GM12874 (cell line): ENCODE measurements at regions not wholly inside any gene's neighbourhood (a gene's known extent, or its start where the extent isn't known, plus 50 kb on each side); places are given as distances from the start of the nearest gene placed in this dataset.

Experiments used
- TF ChIP-seq, protein P1 (sequence below): IDR thresholded peaks from 2 replicates; pipeline ENCODE4 v1.5.1; 2011; ENCODE audit warnings: low read depth, mild to moderate bottlenecking, control low read depth, low read length, moderate library complexity; ENCODE audit not compliant: insufficient read depth

DNA sequence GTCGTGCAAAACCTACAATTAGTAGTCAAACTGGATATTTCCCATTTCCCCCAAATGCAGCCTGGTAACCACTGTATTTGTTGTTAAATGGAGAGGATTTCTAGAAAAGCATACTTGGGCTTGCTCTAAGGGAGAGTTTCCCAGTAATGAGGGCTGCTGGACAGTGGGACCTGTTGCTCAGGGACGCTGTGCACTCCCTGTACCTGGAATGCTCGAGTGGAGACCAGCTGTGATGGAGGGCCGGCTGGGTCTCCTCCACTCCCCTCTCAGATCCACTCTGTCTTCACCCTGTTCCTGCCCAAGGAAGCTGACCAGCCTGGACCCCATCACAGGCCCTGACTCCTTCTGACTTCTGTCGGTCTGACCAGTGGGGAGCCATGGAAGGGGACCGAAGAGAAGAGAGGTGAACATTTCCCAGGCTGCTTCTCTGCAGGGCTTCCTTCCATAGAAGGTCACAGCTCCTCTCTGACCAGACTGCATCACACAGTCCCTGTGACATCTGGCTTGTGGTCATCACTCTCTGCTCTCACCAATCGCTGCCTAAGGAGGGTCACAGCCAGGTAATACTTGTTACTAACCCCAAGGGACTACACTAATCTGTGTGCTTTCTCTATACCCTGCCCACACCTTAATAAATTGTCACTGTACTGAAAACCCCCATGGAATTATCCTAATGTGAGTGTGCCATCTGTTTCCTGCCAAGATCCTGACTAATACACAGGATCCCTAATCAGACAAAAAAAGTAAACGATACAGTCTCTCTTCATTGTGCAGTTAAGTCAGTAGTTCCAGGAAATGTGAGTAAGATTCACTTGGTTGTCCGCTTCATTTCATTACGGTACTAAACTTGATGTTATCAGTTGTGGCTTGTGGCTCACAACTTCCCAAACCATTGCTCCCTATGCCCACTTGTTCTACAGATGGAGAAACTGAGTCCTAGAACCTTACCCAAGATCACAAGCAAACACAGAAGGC, 102.4 kb downstream of the CCT6B start:
- TF ChIP-seq, protein P1, sequence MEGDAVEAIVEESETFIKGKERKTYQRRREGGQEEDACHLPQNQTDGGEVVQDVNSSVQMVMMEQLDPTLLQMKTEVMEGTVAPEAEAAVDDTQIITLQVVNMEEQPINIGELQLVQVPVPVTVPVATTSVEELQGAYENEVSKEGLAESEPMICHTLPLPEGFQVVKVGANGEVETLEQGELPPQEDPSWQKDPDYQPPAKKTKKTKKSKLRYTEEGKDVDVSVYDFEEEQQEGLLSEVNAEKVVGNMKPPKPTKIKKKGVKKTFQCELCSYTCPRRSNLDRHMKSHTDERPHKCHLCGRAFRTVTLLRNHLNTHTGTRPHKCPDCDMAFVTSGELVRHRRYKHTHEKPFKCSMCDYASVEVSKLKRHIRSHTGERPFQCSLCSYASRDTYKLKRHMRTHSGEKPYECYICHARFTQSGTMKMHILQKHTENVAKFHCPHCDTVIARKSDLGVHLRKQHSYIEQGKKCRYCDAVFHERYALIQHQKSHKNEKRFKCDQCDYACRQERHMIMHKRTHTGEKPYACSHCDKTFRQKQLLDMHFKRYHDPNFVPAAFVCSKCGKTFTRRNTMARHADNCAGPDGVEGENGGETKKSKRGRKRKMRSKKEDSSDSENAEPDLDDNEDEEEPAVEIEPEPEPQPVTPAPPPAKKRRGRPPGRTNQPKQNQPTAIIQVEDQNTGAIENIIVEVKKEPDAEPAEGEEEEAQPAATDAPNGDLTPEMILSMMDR, result no peak

DNA sequence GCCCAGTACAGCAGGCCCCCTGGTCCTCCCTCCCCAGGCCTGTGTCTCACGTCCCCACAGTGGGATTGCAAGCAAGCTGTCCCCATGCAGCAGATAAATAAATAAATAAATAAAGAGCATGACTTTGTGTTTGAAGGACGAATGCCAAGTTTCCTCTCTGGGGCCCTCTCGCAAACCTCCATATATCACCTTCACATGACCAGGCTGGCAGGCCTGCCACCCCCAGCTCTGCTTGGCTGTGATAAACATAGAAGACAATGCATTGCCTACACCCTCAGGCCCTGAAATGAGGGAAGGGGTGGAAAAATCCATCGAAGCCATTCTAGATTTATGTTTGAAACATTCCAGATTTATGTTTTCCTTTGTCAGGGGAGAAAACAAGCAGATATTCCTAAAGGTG, 107.3 kb downstream of the CCT6B start:
- TF ChIP-seq, protein P1, result no peak

DNA sequence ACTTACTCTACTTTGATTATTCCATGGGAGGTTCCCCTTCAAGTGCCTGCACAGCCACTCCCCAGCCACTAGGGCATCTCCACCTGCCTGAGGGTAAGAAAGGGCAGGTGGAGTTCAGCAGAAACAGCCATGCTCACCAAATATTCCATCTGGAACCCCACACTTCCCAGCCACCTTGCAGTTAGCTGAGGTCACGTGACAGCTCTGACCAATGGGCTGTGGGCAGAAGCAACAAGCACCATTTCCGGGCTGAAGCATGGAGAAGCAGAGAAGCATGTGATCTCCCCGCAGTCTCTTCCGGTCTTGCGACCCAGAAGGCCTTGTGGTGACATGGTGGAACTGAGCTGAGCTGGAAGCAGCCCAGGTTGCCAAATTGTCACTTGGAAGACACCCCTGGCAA, 108.6 kb downstream of the CCT6B start:
- TF ChIP-seq, protein P1, result peak; percentile 27; the same call in 1 of the 2 replicates

DNA sequence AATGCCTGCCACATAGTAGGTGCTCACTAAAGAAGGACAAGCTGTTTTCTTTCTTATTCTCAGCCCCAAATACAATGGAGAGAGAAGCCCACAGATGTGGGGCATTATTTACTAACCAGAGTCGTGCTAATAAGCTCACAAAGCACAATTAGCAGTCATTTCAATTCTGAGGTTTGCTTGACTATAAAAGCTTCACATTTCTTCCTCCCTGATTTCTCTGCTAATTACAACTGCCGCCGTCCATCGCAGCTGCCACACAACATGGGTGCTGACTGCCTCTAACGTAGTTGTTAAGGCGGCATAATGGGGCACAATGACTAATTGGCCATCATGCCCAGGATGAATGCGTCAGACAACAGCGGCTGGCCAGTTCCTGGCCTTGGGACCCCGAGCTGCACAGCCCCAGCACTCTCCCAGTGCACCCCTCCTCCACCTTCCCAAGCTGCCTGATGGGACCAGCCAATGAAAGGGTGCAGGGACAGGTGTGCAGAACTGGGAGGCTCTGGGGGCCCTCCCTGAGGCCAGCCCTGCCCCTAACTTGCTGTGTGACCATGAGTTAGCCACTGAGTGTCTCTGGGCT, 109.2 kb downstream of the CCT6B start:
- TF ChIP-seq, protein P1, result no peak

DNA sequence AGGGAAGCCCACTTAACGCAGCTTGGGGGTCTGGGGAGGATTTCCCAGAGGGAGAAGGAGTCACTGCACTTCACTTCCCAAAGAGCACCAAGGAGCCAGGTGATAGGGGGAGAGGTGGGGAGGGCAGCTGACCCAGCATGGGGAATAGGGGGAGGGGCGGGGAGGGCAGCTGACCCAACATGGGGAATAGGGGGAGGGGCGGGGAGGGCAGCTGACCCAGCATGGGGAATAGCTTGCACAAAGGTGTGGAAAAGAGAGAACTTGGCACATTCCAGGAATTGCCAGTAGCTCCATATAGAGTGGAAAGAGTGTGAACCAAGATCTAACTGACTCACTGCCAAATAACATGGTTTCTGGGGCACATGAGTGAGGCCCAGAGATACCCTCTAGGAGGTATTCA, 110.3 kb downstream of the CCT6B start:
- TF ChIP-seq, protein P1, result no peak

DNA sequence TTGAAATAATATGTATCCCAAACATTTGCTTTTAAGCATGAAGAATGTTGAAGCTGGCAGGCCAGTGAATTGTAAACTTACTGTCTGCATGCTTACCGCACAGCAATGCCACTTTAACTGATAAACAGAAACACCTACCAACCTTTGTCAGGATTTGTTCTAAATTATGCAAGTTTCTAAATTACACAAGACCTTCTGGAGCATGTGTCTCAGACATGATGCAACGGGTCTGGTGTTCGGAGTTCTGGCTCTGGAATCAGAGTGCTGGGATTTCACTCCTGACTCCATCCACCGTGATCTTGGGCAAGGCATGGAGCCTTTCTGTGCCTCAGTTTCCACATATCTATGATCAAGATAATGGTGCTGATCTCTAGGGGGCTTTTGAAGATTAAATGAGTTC, 111.2 kb downstream of the CCT6B start:
- TF ChIP-seq, protein P1, result no peak

DNA sequence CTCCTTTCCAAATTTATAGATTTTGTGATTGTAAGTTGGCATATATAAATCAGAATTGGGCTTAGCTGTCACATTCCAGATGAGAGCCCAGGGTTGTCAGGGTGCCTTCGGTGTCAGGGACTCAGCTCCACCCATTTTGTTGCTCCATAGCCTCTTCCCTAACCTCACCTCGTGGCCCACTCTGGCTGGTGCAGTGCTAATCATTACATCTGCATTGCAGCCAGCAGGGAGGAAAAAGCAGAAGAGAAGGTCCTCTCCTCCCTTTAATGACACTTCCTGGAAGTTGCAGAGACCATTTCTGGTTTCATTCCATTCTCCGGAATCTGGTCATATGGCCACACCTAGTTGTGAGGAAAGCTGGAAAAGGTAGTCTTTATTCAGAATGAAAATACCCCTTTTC, 113.3 kb downstream of the CCT6B start:
- TF ChIP-seq, protein P1, result no peak
